ENCODE measurements at regions not wholly inside any gene's neighbourhood (a gene's known extent, or its start where the extent isn't known, plus 50 kb on each side); places are given as distances from the start of the nearest gene placed in this dataset.

GRCh38 chr14:51554339-51554920 is 97.3 kb upstream of the FRMD6 start:
- TF ChIP-seq CTCF (IDR thresholded peaks at IDR 0.05; ENCODE audit: insufficient read depth, low read length) = no peak
- no peak for TF ChIP-seq POLR2AphosphoS5 (IDR thresholded peaks at IDR 0.05; ENCODE audit: low read depth)
- no peak for TF ChIP-seq GABPA (IDR thresholded peaks at IDR 0.05; ENCODE audit: low read depth)
